ENCODE measurements at regions not wholly inside any gene's neighbourhood (a gene's known extent, or its start where the extent isn't known, plus 50 kb on each side); places are given as distances from the start of the nearest gene placed in this dataset.

- CTCF ChIA-PET = no interaction called here
- Mint-ChIP-seq H3K27ac (no peak overlapping the region), H3K4me1 (no peaks in the 10 kb centered on the region), H3K27me3 (no peaks in the 10 kb centered on the region), H3K4me3 (no peak overlapping the region), H3K36me3 (no peaks in the 10 kb centered on the region), H3K9me3 (peaks cover 12% of the 10 kb centered on the region)
- DNase-seq = no peak
Observed at GRCh38 chr6:165031502-165031901, 277.9 kb downstream of the C6orf118 start.

- Mint-ChIP-seq H3K27ac (no peak overlapping the region), H3K4me3 (no peak overlapping the region), H3K9me3 (peaks cover 6% of the 10 kb centered on the region), H3K36me3 (no peaks in the 10 kb centered on the region), H3K27me3 (no peaks in the 10 kb centered on the region), H3K4me1 (no peaks in the 10 kb centered on the region)
- no peak for DNase-seq
- CTCF ChIA-PET = no interaction called here
Observed at GRCh38 chr6:165025040-165025439, 284.4 kb downstream of the C6orf118 start.

- CTCF ChIA-PET = no interaction called here
- Mint-ChIP-seq H3K27me3 (no peaks in the 10 kb centered on the region), H3K36me3 (no peaks in the 10 kb centered on the region), H3K9me3 (peaks cover 8% of the 10 kb centered on the region), H3K27ac (no peak overlapping the region), H3K4me3 (no peak overlapping the region), H3K4me1 (no peaks in the 10 kb centered on the region)
- DNase-seq = no peak
Observed at GRCh38 chr6:165019681-165020080, 289.7 kb downstream of the C6orf118 start.

GRCh38 chr6:165015676-165016075 lies 293.7 kb downstream of the C6orf118 start:
- Mint-ChIP-seq H3K9me3 (peaks cover 12% of the 10 kb centered on the region), H3K4me3 (no peak overlapping the region), H3K27ac (no peak overlapping the region), H3K4me1 (no peaks in the 10 kb centered on the region), H3K27me3 (no peaks in the 10 kb centered on the region), H3K36me3 (no peaks in the 10 kb centered on the region)
- DNase-seq = no peak
- CTCF ChIA-PET = no interaction called here

- DNase-seq = no peak
- Mint-ChIP-seq H3K4me3 (no peak overlapping the region), H3K36me3 (no peaks in the 10 kb centered on the region), H3K4me1 (no peaks in the 10 kb centered on the region), H3K27ac (no peak overlapping the region), H3K9me3 (peaks cover 15% of the 10 kb centered on the region), H3K27me3 (no peaks in the 10 kb centered on the region)
- CTCF ChIA-PET = no interaction called here
Observed at GRCh38 chr6:165013701-165014100, 295.7 kb downstream of the C6orf118 start.

- Mint-ChIP-seq H3K9me3 (peaks cover 15% of the 10 kb centered on the region), H3K4me3 (no peak overlapping the region), H3K27me3 (no peaks in the 10 kb centered on the region), H3K4me1 (no peaks in the 10 kb centered on the region), H3K27ac (no peak overlapping the region), H3K36me3 (no peaks in the 10 kb centered on the region)
- CTCF ChIA-PET = no interaction called here
- no peak for DNase-seq
Observed at GRCh38 chr6:165012183-165012582, 297.2 kb downstream of the C6orf118 start.

- Mint-ChIP-seq H3K27me3 (no peaks in the 10 kb centered on the region), H3K4me3 (no peak overlapping the region), H3K4me1 (no peaks in the 10 kb centered on the region), H3K36me3 (no peaks in the 10 kb centered on the region), H3K9me3 (peaks cover 9% of the 10 kb centered on the region), H3K27ac (no peak overlapping the region)
- no peak for DNase-seq
- CTCF ChIA-PET = no interaction called here
Observed at GRCh38 chr6:165010556-165011535, 298.6 kb downstream of the C6orf118 start.

- Mint-ChIP-seq H3K4me1 (no peaks in the 10 kb centered on the region), H3K27ac (no peak overlapping the region), H3K4me3 (no peak overlapping the region), H3K36me3 (no peaks in the 10 kb centered on the region), H3K27me3 (no peaks in the 10 kb centered on the region), H3K9me3 (peaks cover 13% of the 10 kb centered on the region)
- CTCF ChIA-PET = no interaction called here
- no peak for DNase-seq
Observed at GRCh38 chr6:165008971-165009370, 300.4 kb downstream of the C6orf118 start.

GRCh38 chr6:165002866-165003265 lies 306.5 kb downstream of the C6orf118 start:
- Mint-ChIP-seq H3K4me1 (no peaks in the 10 kb centered on the region), H3K27me3 (no peaks in the 10 kb centered on the region), H3K9me3 (peaks cover 23% of the 10 kb centered on the region), H3K36me3 (no peaks in the 10 kb centered on the region), H3K4me3 (no peak overlapping the region), H3K27ac (no peak overlapping the region)
- no peak for DNase-seq
- CTCF ChIA-PET = no interaction called here

GRCh38 chr6:165002358-165002757 lies 307.0 kb downstream of the C6orf118 start:
- CTCF ChIA-PET = no interaction called here
- Mint-ChIP-seq H3K9me3 (peaks cover 24% of the 10 kb centered on the region), H3K4me3 (no peak overlapping the region), H3K36me3 (no peaks in the 10 kb centered on the region), H3K27ac (no peak overlapping the region), H3K4me1 (no peaks in the 10 kb centered on the region), H3K27me3 (no peaks in the 10 kb centered on the region)
- DNase-seq = no peak

- Mint-ChIP-seq H3K27me3 (no peaks in the 10 kb centered on the region), H3K4me1 (no peaks in the 10 kb centered on the region), H3K36me3 (no peaks in the 10 kb centered on the region), H3K4me3 (no peak overlapping the region), H3K9me3 (peaks cover 25% of the 10 kb centered on the region), H3K27ac (no peak overlapping the region)
- no peak for DNase-seq
- CTCF ChIA-PET = no interaction called here
Observed at GRCh38 chr6:165001502-165002157, 307.8 kb downstream of the C6orf118 start.

- Mint-ChIP-seq H3K36me3 (no peaks in the 10 kb centered on the region), H3K27me3 (no peaks in the 10 kb centered on the region), H3K27ac (no peak overlapping the region), H3K4me3 (no peak overlapping the region), H3K9me3 (peaks cover 28% of the 10 kb centered on the region), H3K4me1 (no peaks in the 10 kb centered on the region)
- CTCF ChIA-PET = no interaction called here
- no peak for DNase-seq
Observed at GRCh38 chr6:164998297-164998696, 311.1 kb downstream of the C6orf118 start.

- CTCF ChIA-PET = no interaction called here
- Mint-ChIP-seq H3K27ac (no peak overlapping the region), H3K4me1 (no peaks in the 10 kb centered on the region), H3K9me3 (peaks cover 23% of the 10 kb centered on the region), H3K36me3 (no peaks in the 10 kb centered on the region), H3K4me3 (no peak overlapping the region), H3K27me3 (no peaks in the 10 kb centered on the region)
- DNase-seq = no peak
Observed at GRCh38 chr6:164996838-164997237, 312.6 kb downstream of the C6orf118 start.

- no peak for DNase-seq
- H3K9me3 Mint-ChIP-seq = peaks cover 14% of the 10 kb centered on the region
- H3K27me3 Mint-ChIP-seq = no peaks in the 10 kb centered on the region
- H3K4me3 Mint-ChIP-seq = no peak overlapping the region
- H3K36me3 Mint-ChIP-seq = no peaks in the 10 kb centered on the region
- H3K4me1 Mint-ChIP-seq = no peaks in the 10 kb centered on the region
- no peak overlapping the region for H3K27ac Mint-ChIP-seq
- CTCF ChIA-PET = no interaction called here
Observed at GRCh38 chr6:164991573-164991972, 317.8 kb downstream of the C6orf118 start.

- CTCF ChIA-PET = no interaction called here
- Mint-ChIP-seq H3K4me1 (no peaks in the 10 kb centered on the region), H3K27me3 (no peaks in the 10 kb centered on the region), H3K4me3 (no peak overlapping the region), H3K36me3 (no peaks in the 10 kb centered on the region), H3K9me3 (peaks cover 14% of the 10 kb centered on the region), H3K27ac (no peak overlapping the region)
- DNase-seq = no peak
Observed at GRCh38 chr6:164990901-164991300, 318.5 kb downstream of the C6orf118 start.

Data from activated naive CD4-positive, alpha-beta T cell treated with anti-CD3 and anti-CD28 coated beads, Interleukin-2, amount 10 ng/mL, durations not matched to agents 7 days and 5 days (primary cell).